ENCODE measurements at regions not wholly inside any gene's neighbourhood (a gene's known extent, or its start where the extent isn't known, plus 50 kb on each side); places are given as distances from the start of the nearest gene placed in this dataset.

DNA sequence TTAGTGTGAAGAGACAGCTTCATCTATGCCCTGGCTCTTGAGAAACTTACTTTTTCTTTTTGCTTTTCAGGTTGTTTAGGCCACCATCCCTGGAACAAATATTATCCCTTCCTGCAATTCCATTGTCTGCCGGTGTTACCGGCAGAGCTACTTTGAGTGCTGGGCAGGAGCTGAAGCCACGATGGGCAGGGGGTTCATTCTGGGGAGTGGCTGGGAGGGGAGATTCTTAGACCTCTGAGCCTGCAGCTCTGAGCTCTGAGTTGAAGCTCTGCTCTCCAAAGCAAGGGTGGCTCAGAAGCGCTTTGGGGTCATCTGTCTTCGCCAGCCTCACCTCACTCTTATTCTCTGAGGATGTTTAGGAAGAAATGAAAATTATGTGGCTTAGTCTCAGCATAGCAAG lies 1066.6 kb upstream of the SLC10A2 start:
- no peak for DNase-seq
- no peak for ATAC-seq (ENCODE audit: low FRiP score)
- intact Hi-C loops (cut with DNase I) = no loop called here
- Histone ChIP-seq H3K36me3 (ENCODE audit: control insufficient read depth in 1 of 2, insufficient read depth in 2 of 2, low read length in 1 of 2) (no peaks in the 10 kb centered on the region), H3K27me3 (ENCODE audit: control insufficient read depth in 1 of 2, insufficient read depth in 2 of 2, low read length in 1 of 2) (no peaks in the 10 kb centered on the region), H3K27ac (ENCODE audit: low read depth in 1 of 2, low read length in 2 of 2) (no peak overlapping the region), H3K4me3 (ENCODE audit: low read length in 2 of 2) (no peak overlapping the region), H3K9me3 (ENCODE audit: control insufficient read depth, low read length) (peaks cover 1% of the 10 kb centered on the region), H3K4me1 (ENCODE audit: control insufficient read depth in 1 of 2, insufficient read depth in 2 of 2, low read length in 2 of 2) (no peaks in the 10 kb centered on the region)
- WGBS, 2 donors = 90 to 91% methylated on average over 5 of the region's 5 CpGs

- Histone ChIP-seq H3K9me3 (ENCODE audit: control insufficient read depth, low read length) (no peaks in the 10 kb centered on the region), H3K36me3 (ENCODE audit: control insufficient read depth in 1 of 2, insufficient read depth in 2 of 2, low read length in 1 of 2) (no peaks in the 10 kb centered on the region), H3K4me1 (ENCODE audit: control insufficient read depth in 1 of 2, insufficient read depth in 2 of 2, low read length in 2 of 2) (no peaks in the 10 kb centered on the region), H3K27me3 (ENCODE audit: control insufficient read depth in 1 of 2, insufficient read depth in 2 of 2, low read length in 1 of 2) (no peaks in the 10 kb centered on the region), H3K4me3 (ENCODE audit: low read length in 2 of 2) (no peak overlapping the region), H3K27ac (ENCODE audit: low read depth in 1 of 2, low read length in 2 of 2) (no peak overlapping the region)
- 74 to 78% methylated on average over 5 of the region's 5 CpGs for WGBS, 2 donors
- DNase-seq (no peak), ATAC-seq (ENCODE audit: low FRiP score) (no peak)
- intact Hi-C loops (cut with DNase I) = no loop called here
These were observed 1047.9 kb upstream of the SLC10A2 start for GRCh38 chr13:104114101-104114500.

GRCh38 chr13:104111031-104111430 lies 1044.8 kb upstream of the SLC10A2 start:
- WGBS, 2 donors = 52 to 66% methylated on average over 1 of the region's 1 CpG
- intact Hi-C loops (cut with DNase I) = no loop called here
- H3K4me1 ChIP-seq (ENCODE audit: control insufficient read depth in 1 of 2, insufficient read depth in 2 of 2, low read length in 2 of 2) = no peaks in the 10 kb centered on the region

GRCh38 chr13:104106705-104107393 lies 1040.6 kb upstream of the SLC10A2 start:
- DNase-seq (no peak), ATAC-seq (ENCODE audit: low FRiP score) (no peak)
- no peaks in the 10 kb centered on the region for H3K4me1 ChIP-seq (ENCODE audit: control insufficient read depth in 1 of 2, insufficient read depth in 2 of 2, low read length in 2 of 2)
- 40 to 49% methylated on average over 9 of the region's 9 CpGs for WGBS, 2 donors
- H3K4me3 ChIP-seq (ENCODE audit: low read length in 2 of 2) = no peak overlapping the region
- H3K27me3 ChIP-seq (ENCODE audit: control insufficient read depth in 1 of 2, insufficient read depth in 2 of 2, low read length in 1 of 2) = no peaks in the 10 kb centered on the region
- H3K9me3 ChIP-seq (ENCODE audit: control insufficient read depth, low read length) = no peaks in the 10 kb centered on the region
- intact Hi-C loops (cut with DNase I) = no loop called here
- no peaks in the 10 kb centered on the region for H3K36me3 ChIP-seq (ENCODE audit: control insufficient read depth in 1 of 2, insufficient read depth in 2 of 2, low read length in 1 of 2)
- H3K27ac ChIP-seq (ENCODE audit: low read depth in 1 of 2, low read length in 2 of 2) = no peak overlapping the region

More at GRCh38 chr13:104111031-104111430, 1044.8 kb upstream of the SLC10A2 start:
- Histone ChIP-seq H3K36me3 (ENCODE audit: control insufficient read depth in 1 of 2, insufficient read depth in 2 of 2, low read length in 1 of 2) (no peaks in the 10 kb centered on the region), H3K9me3 (ENCODE audit: control insufficient read depth, low read length) (no peaks in the 10 kb centered on the region), H3K27me3 (ENCODE audit: control insufficient read depth in 1 of 2, insufficient read depth in 2 of 2, low read length in 1 of 2) (no peaks in the 10 kb centered on the region), H3K4me3 (ENCODE audit: low read length in 2 of 2) (no peak overlapping the region), H3K27ac (ENCODE audit: low read depth in 1 of 2, low read length in 2 of 2) (no peak overlapping the region)
- DNase-seq (no peak), ATAC-seq (ENCODE audit: low FRiP score) (no peak)

DNA sequence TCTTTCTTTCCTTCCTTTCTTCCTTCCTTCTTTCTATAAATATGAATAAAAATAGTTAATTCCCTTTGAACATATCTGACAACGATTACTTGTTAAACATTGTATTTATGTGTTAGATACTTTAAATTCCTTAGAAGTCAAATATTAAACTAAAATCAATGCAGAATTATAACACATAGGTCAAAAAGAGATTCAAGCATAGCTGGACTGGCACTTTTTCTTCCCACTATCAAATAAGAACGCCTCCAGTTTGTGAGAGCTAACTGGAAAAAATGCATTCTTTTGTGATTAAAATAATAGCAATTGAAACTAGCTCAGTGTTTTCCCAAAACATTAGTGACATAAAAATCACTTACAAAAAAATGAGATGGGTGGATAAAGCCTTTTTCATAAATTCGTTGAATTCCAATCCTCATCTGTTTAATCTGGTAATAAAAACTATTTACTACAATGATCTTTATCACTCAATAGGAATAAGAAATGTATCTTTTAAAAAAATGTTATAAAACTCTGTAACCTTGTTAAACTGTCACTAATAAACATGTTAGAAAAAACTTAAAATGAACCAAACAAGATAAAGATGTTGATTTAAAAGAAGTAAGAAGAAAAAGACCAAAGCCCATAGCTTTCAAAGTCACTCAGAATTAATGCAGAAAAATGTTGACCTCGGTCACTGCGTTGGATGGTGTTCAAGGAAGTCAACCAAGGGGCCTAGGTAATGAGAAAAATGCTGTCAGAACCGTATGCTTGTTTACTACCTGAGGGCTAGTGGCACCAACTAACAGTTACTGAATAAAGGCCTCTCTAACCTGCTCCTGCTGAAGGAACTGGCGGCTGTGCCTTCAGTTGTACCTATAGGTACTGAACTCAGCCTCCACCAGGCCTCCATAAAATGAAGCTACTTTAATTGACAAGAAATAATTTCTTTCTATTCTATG lies 1039.5 kb upstream of the SLC10A2 start:
- DNase-seq (no peak), ATAC-seq (ENCODE audit: low FRiP score) (no peak)
- no peak overlapping the region for H3K4me3 ChIP-seq (ENCODE audit: low read length in 2 of 2)
- 50 to 52% methylated on average over 7 of the region's 7 CpGs for WGBS, 2 donors
- no peaks in the 10 kb centered on the region for H3K27me3 ChIP-seq (ENCODE audit: control insufficient read depth in 1 of 2, insufficient read depth in 2 of 2, low read length in 1 of 2)
- intact Hi-C loops (cut with DNase I) = no loop called here
- H3K36me3 ChIP-seq (ENCODE audit: control insufficient read depth in 1 of 2, insufficient read depth in 2 of 2, low read length in 1 of 2) = no peaks in the 10 kb centered on the region
- no peaks in the 10 kb centered on the region for H3K9me3 ChIP-seq (ENCODE audit: control insufficient read depth, low read length)
- H3K4me1 ChIP-seq (ENCODE audit: control insufficient read depth in 1 of 2, insufficient read depth in 2 of 2, low read length in 2 of 2) = no peaks in the 10 kb centered on the region
- no peak overlapping the region for H3K27ac ChIP-seq (ENCODE audit: low read depth in 1 of 2, low read length in 2 of 2)

DNA sequence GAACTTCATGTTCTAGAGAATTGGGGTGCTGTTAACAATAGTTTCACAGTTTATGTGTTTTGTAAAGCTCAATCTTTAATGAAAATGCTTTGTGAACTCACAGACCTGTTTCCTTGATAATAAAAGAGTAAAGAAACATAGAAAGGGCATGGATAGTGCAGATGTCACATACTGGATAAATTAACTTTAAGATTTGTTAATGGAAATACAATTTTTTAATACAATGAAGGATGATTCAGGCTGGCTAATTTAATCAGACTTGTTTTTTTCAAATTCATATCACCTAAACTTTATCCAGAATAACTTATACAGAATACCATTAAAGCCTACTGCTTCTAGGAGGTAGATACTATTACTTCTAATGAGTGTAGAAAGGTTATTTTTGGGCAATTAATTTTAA lies 1033.5 kb upstream of the SLC10A2 start:
- Histone ChIP-seq H3K4me3 (ENCODE audit: low read length in 2 of 2) (no peak overlapping the region), H3K36me3 (ENCODE audit: control insufficient read depth in 1 of 2, insufficient read depth in 2 of 2, low read length in 1 of 2) (no peaks in the 10 kb centered on the region), H3K27ac (ENCODE audit: low read depth in 1 of 2, low read length in 2 of 2) (no peak overlapping the region), H3K9me3 (ENCODE audit: control insufficient read depth, low read length) (no peaks in the 10 kb centered on the region), H3K4me1 (ENCODE audit: control insufficient read depth in 1 of 2, insufficient read depth in 2 of 2, low read length in 2 of 2) (no peaks in the 10 kb centered on the region), H3K27me3 (ENCODE audit: control insufficient read depth in 1 of 2, insufficient read depth in 2 of 2, low read length in 1 of 2) (no peaks in the 10 kb centered on the region)
- no peak for ATAC-seq (ENCODE audit: low FRiP score)
- intact Hi-C loops (cut with DNase I) = no loop called here
- no peak for DNase-seq

- ATAC-seq (ENCODE audit: low FRiP score) (no peak), DNase-seq (no peak)
- Histone ChIP-seq H3K4me1 (ENCODE audit: control insufficient read depth in 1 of 2, insufficient read depth in 2 of 2, low read length in 2 of 2) (no peaks in the 10 kb centered on the region), H3K36me3 (ENCODE audit: control insufficient read depth in 1 of 2, insufficient read depth in 2 of 2, low read length in 1 of 2) (no peaks in the 10 kb centered on the region), H3K27me3 (ENCODE audit: control insufficient read depth in 1 of 2, insufficient read depth in 2 of 2, low read length in 1 of 2) (no peaks in the 10 kb centered on the region), H3K27ac (ENCODE audit: low read depth in 1 of 2, low read length in 2 of 2) (no peak overlapping the region), H3K9me3 (ENCODE audit: control insufficient read depth, low read length) (peaks cover 1% of the 10 kb centered on the region), H3K4me3 (ENCODE audit: low read length in 2 of 2) (no peak overlapping the region)
- intact Hi-C loops (cut with DNase I) = no loop called here
- WGBS, 2 donors = 78 to 79% methylated on average over 4 of the region's 4 CpGs
These were observed 1032.2 kb upstream of the SLC10A2 start for GRCh38 chr13:104098421-104098820.

DNA sequence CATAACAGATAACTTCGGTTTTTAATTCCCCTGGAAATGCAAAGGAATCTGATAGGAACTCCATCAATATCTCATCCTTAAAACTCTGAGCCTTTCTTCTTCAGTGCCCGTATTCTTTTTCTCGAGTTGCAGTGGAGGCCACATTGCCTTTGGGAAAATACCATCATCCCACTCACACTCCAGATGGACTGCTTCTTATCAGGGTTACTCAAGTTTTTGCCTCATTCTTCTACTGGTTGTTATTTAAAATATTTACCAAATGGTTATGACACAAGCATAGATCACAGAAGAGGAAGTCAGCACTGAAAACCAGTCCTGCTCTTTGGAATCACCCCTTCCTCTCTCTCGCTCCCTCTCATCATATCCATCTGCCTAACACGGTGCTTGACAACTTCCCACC lies 1020.5 kb upstream of the SLC10A2 start:
- intact Hi-C loops (cut with DNase I) = no loop called here
- H3K27me3 ChIP-seq (ENCODE audit: control insufficient read depth in 1 of 2, insufficient read depth in 2 of 2, low read length in 1 of 2) = no peaks in the 10 kb centered on the region
- H3K36me3 ChIP-seq (ENCODE audit: control insufficient read depth in 1 of 2, insufficient read depth in 2 of 2, low read length in 1 of 2) = no peaks in the 10 kb centered on the region
- no peak overlapping the region for H3K27ac ChIP-seq (ENCODE audit: low read depth in 1 of 2, low read length in 2 of 2)
- H3K4me1 ChIP-seq (ENCODE audit: control insufficient read depth in 1 of 2, insufficient read depth in 2 of 2, low read length in 2 of 2) = no peaks in the 10 kb centered on the region
- ATAC-seq (ENCODE audit: low FRiP score) (no peak), DNase-seq (no peak)
- no peak overlapping the region for H3K4me3 ChIP-seq (ENCODE audit: low read length in 2 of 2)
- no peaks in the 10 kb centered on the region for H3K9me3 ChIP-seq (ENCODE audit: control insufficient read depth, low read length)
- 65 to 67% methylated on average over 5 of the region's 5 CpGs for WGBS, 2 donors

- Histone ChIP-seq H3K9me3 (ENCODE audit: control insufficient read depth, low read length) (no peaks in the 10 kb centered on the region), H3K4me1 (ENCODE audit: control insufficient read depth in 1 of 2, insufficient read depth in 2 of 2, low read length in 2 of 2) (no peaks in the 10 kb centered on the region), H3K4me3 (ENCODE audit: low read length in 2 of 2) (no peak overlapping the region), H3K36me3 (ENCODE audit: control insufficient read depth in 1 of 2, insufficient read depth in 2 of 2, low read length in 1 of 2) (no peaks in the 10 kb centered on the region), H3K27ac (ENCODE audit: low read depth in 1 of 2, low read length in 2 of 2) (no peak overlapping the region), H3K27me3 (ENCODE audit: control insufficient read depth in 1 of 2, insufficient read depth in 2 of 2, low read length in 1 of 2) (no peaks in the 10 kb centered on the region)
- 23 to 41% methylated on average over 1 of the region's 1 CpG for WGBS, 2 donors
- DNase-seq (no peak), ATAC-seq (ENCODE audit: low FRiP score) (no peak)
- intact Hi-C loops (cut with DNase I) = no loop called here
These were observed 1020.0 kb upstream of the SLC10A2 start for GRCh38 chr13:104086210-104086609.

Measured in aorta (tissue), 5 donors.